H9 (cell line): ENCODE measurements at regions not wholly inside any gene's neighbourhood (a gene's known extent, or its start where the extent isn't known, plus 50 kb on each side); places are given as distances from the start of the nearest gene placed in this dataset.

ENCODE experiments used
- DNase-seq: peaks from one replicate; pipeline ENCODE4 v3.0.0-alpha.2; 2017
- H2AFZ ChIP-seq: one replicate; pipeline ENCODE4 v1.6.1; 2013; ENCODE audit warnings: mild to moderate bottlenecking, low read length, control low read depth, moderate library complexity
- H2AK5ac ChIP-seq: 2 replicates; pipeline ENCODE4 v1.6.1; 2013; ENCODE audit warnings: low read length, control low read depth, mixed read lengths; ENCODE audit not compliant: insufficient read length
- H2BK120ac ChIP-seq: one replicate; pipeline ENCODE4 v1.6.1; 2013; ENCODE audit warnings: low read depth, mild to moderate bottlenecking, low read length, control low read depth, inconsistent platforms; ENCODE audit not compliant: poor library complexity, severe bottlenecking
- H2BK12ac ChIP-seq: 2 replicates; pipeline ENCODE4 v1.6.1; 2013; ENCODE audit warnings: low read length, control low read depth, mixed read lengths, low read depth; ENCODE audit not compliant: insufficient read length
- H2BK15ac ChIP-seq: 2 replicates; pipeline ENCODE4 v1.6.1; 2013; ENCODE audit warnings: low read depth, low read length, control low read depth
- H2BK20ac ChIP-seq: one replicate; pipeline ENCODE4 v1.6.1; 2013; ENCODE audit warnings: low read depth, mild to moderate bottlenecking, low read length, control low read depth, inconsistent platforms; ENCODE audit not compliant: poor library complexity, severe bottlenecking
- H2BK5ac ChIP-seq: 2 replicates; pipeline ENCODE4 v1.6.1; 2013; ENCODE audit warnings: low read length, control low read depth, mixed read lengths; ENCODE audit not compliant: insufficient read length
- H3K14ac ChIP-seq: 2 replicates; pipeline ENCODE4 v1.6.1; 2013; ENCODE audit warnings: low read length, control low read depth; ENCODE audit not compliant: insufficient read depth
- H3K18ac ChIP-seq: 2 replicates; pipeline ENCODE4 v1.6.1; 2013; ENCODE audit warnings: low read depth, mild to moderate bottlenecking, mixed read lengths, low read length, control low read depth; ENCODE audit not compliant: insufficient read length
- H3K23ac ChIP-seq: 2 replicates; pipeline ENCODE4 v1.6.1; 2013; ENCODE audit warnings: low read length, control low read depth, mixed read lengths, low read depth; ENCODE audit not compliant: insufficient read length
- H3K23me2 ChIP-seq: 2 replicates; pipeline ENCODE4 v1.6.1; 2013; ENCODE audit warnings: low read depth, mild to moderate bottlenecking, mixed read lengths, low read length, control low read depth; ENCODE audit not compliant: insufficient read length, poor library complexity, severe bottlenecking
- H3K27ac ChIP-seq: 2 replicates; pipeline ENCODE4 v1.5.1; 2013; ENCODE audit warnings: low read length, control low read depth, mixed read lengths, low read depth; ENCODE audit not compliant: insufficient read length
- H3K27me3 ChIP-seq: 2 replicates; pipeline ENCODE4 v1.6.1; 2013; ENCODE audit warnings: low read length, control low read depth, inconsistent platforms; ENCODE audit not compliant: insufficient read depth
- H3K4ac ChIP-seq: 2 replicates; pipeline ENCODE4 v1.6.1; 2013; ENCODE audit warnings: low read depth, mild to moderate bottlenecking, control low read depth, inconsistent platforms, low read length, moderate library complexity
- H3K4me1 ChIP-seq: 2 replicates; pipeline ENCODE4 v1.6.1; 2013; ENCODE audit warnings: low read length, control low read depth, inconsistent platforms; ENCODE audit not compliant: insufficient read depth
- H3K4me2 ChIP-seq: 2 replicates; pipeline ENCODE4 v1.6.1; 2013; ENCODE audit warnings: low read length, control low read depth, mixed read lengths; ENCODE audit not compliant: insufficient read length, insufficient read depth
- H3K56ac ChIP-seq: 2 replicates; pipeline ENCODE4 v1.6.1; 2013; ENCODE audit warnings: low read depth, mild to moderate bottlenecking, mixed read lengths, low read length, control low read depth; ENCODE audit not compliant: insufficient read length
- H3K79me1 ChIP-seq: 2 replicates; pipeline ENCODE4 v1.6.1; 2013; ENCODE audit warnings: low read depth, mild to moderate bottlenecking, moderate library complexity, low read length, control low read depth, inconsistent platforms; ENCODE audit not compliant: insufficient read depth, poor library complexity, severe bottlenecking
- H3K79me2 ChIP-seq: 2 replicates; pipeline ENCODE4 v1.6.1; 2013; ENCODE audit warnings: low read length, control low read depth, inconsistent platforms; ENCODE audit not compliant: insufficient read depth
- H3K9ac ChIP-seq: 2 replicates; pipeline ENCODE4 v1.6.1; 2013; ENCODE audit warnings: low read length, control low read depth, mixed read lengths; ENCODE audit not compliant: insufficient read length; ENCODE audit errors: extremely low read depth
- H3K9me3 ChIP-seq: one replicate; pipeline ENCODE4 v1.6.1; 2013; ENCODE audit warnings: low read depth, low read length, inconsistent platforms; ENCODE audit not compliant: control insufficient read depth
- H3T11ph ChIP-seq: one replicate; pipeline ENCODE4 v1.6.1; 2013; ENCODE audit warnings: mild to moderate bottlenecking, low read length, control low read depth, inconsistent platforms
- H4K20me1 ChIP-seq: one replicate; pipeline ENCODE4 v1.6.1; 2013; ENCODE audit not compliant: control insufficient read depth, insufficient read length, insufficient read depth
- H4K5ac ChIP-seq: 2 replicates; pipeline ENCODE4 v1.6.1; 2013; ENCODE audit warnings: low read depth, mild to moderate bottlenecking, mixed read lengths, low read length, control low read depth; ENCODE audit not compliant: insufficient read length
- H4K8ac ChIP-seq: replicated peaks from 2 replicates; pipeline ENCODE4 v1.6.1; 2013; ENCODE audit warnings: low read length, control low read depth, mixed read lengths, low read depth; ENCODE audit not compliant: insufficient read length
- H4K91ac ChIP-seq: 2 replicates; pipeline ENCODE4 v1.6.1; 2013; ENCODE audit warnings: low read depth, mild to moderate bottlenecking, moderate library complexity, mixed read lengths, low read length, control low read depth; ENCODE audit not compliant: insufficient read length
- H3K27ac Mint-ChIP-seq, 3 experiments: 2 replicates in 2 of 3; 3 replicates in 1 of 3; pipeline ENCODE4 v1.8.0; 2020 to 2021; ENCODE audit warnings: mixed read lengths in 3 of 3, mild to moderate bottlenecking in 1 of 3, moderate library complexity in 1 of 3
- H3K27me3 Mint-ChIP-seq: 2 replicates; pipeline ENCODE4 v1.8.0; 2021; ENCODE audit warnings: low read depth, mild to moderate bottlenecking, moderate library complexity, mixed read lengths
- H3K36me3 Mint-ChIP-seq, 3 experiments: 2 replicates in 2 of 3; 3 replicates in 1 of 3; pipeline ENCODE4 v1.8.0; 2020 to 2021; ENCODE audit warnings: low read depth in 3 of 3, mixed read lengths in 3 of 3; ENCODE audit not compliant: insufficient read depth in 1 of 3
- H3K4me1 Mint-ChIP-seq, 2 experiments: 2 replicates each; pipeline ENCODE4 v1.8.0; 2020; ENCODE audit warnings: mixed read lengths in 2 of 2
- H3K4me3 Mint-ChIP-seq, 2 experiments: 2 replicates in 1 of 2; 3 replicates in 1 of 2; pipeline ENCODE4 v1.8.0; 2020 to 2021; ENCODE audit warnings: mild to moderate bottlenecking in 2 of 2, mixed read lengths in 2 of 2, moderate library complexity in 1 of 2
- H3K9me3 Mint-ChIP-seq, 2 experiments: 2 replicates in 1 of 2; 3 replicates in 1 of 2; pipeline ENCODE4 v1.8.0; 2020; ENCODE audit warnings: mild to moderate bottlenecking in 2 of 2, mixed read lengths in 2 of 2, moderate library complexity in 1 of 2
- CTCF ChIP-seq: fragments of 200-600 bp; sonication (generic); conservative IDR thresholded peaks from 3 replicates; pipeline ENCODE4 v1.8.0; 2021; ENCODE audit warnings: antibody characterized with exemption, mild to moderate bottlenecking
- WGBS: extraction: QIAGEN DNeasy Blood & Tissue Kit; methylation state at CpG from one replicate; pipeline ENCODE4 v1.1.7; 2013; ENCODE audit warnings: missing lambda C conversion rate, low lambda C conversion rate, mixed read lengths; ENCODE audit not compliant: insufficient read length; ENCODE audit errors: extremely low coverage; 5-methylcytosine and 5-hydroxymethylcytosine counted together

GRCh38 chr2:71797035-71797810 is 343.9 kb downstream of the DYSF start:
- Histone ChIP-seq H2BK5ac (no peak overlapping the region), H3K23ac (no peak overlapping the region), H4K5ac (no peak overlapping the region), H3K27ac (no peak overlapping the region), H3K4me2 (no peak overlapping the region), H2BK12ac (no peak overlapping the region), H3T11ph (no peak overlapping the region), H3K14ac (no peak overlapping the region), H3K4me1 (no peaks in the 10 kb centered on the region), H2BK120ac (no peak overlapping the region), H2AK5ac (no peak overlapping the region), H3K79me1 (no peaks in the 10 kb centered on the region), H2AFZ (no peak overlapping the region), H3K79me2 (no peaks in the 10 kb centered on the region), H4K8ac (no peak overlapping the region), H4K91ac (no peak overlapping the region), H3K4ac (no peak overlapping the region), H3K9ac (no peak overlapping the region), H3K56ac (no peak overlapping the region), H2BK20ac (no peak overlapping the region), H3K9me3 (no peaks in the 10 kb centered on the region), H2BK15ac (no peak overlapping the region), H3K27me3 (no peaks in the 10 kb centered on the region), H3K18ac (no peak overlapping the region), H4K20me1 (no peaks in the 10 kb centered on the region), H3K23me2 (no peaks in the 10 kb centered on the region)
- DNase-seq, result no peak
- no peak for TF ChIP-seq CTCF
- Mint-ChIP-seq H3K36me3 (no peaks in the 10 kb centered on the region), H3K4me1 (peaks cover 4 to 8% of the 10 kb centered on the region in 2 experiments; a peak in 3 of 4 replicates), H3K27ac (no peak overlapping the region), H3K4me3 (no peak overlapping the region), H3K27me3 (no peaks in the 10 kb centered on the region; the same call in 1 of the 2 replicates), H3K9me3 (no peaks in the 10 kb centered on the region; a peak in 2 of 5 replicates)
- WGBS, result no CpG with 5 or more reads among the region's 7 CpGs
